PFSK-1 (cell line): ENCODE measurements at regions not wholly inside any gene's neighbourhood (a gene's known extent, or its start where the extent isn't known, plus 50 kb on each side); places are given as distances from the start of the nearest gene placed in this dataset.

ENCODE experiments used
- FOXP2 ChIP-seq: optimal IDR thresholded peaks from 2 replicates; pipeline ENCODE3; 2011; ENCODE audit warnings: borderline replicate concordance, control low read depth, inconsistent platforms; ENCODE audit not compliant: insufficient read depth; ENCODE audit errors: extremely low read length, extremely low read depth
- POLR2AphosphoS5 ChIP-seq: IDR thresholded peaks from 2 replicates; pipeline ENCODE4 v1.6.1; 2012; ENCODE audit warnings: low read depth, mild to moderate bottlenecking, control low read depth, low read length, moderate library complexity
- REST ChIP-seq, 2 experiments: IDR thresholded peaks; 2 replicates each; pipeline versions ENCODE4 v1.6.1 to v1.8.0; 2011 to 2012; ENCODE audit warnings: low read depth in 2 of 2, low read length in 2 of 2, control low read depth in 1 of 2, inconsistent platforms in 1 of 2, mild to moderate bottlenecking in 1 of 2, moderate library complexity in 1 of 2; ENCODE audit not compliant: insufficient read depth in 1 of 2
- SIN3A ChIP-seq: IDR thresholded peaks from 2 replicates; pipeline ENCODE4 v1.6.1; 2012; ENCODE audit warnings: mild to moderate bottlenecking, low read length, moderate library complexity, borderline replicate concordance; ENCODE audit not compliant: insufficient read depth
- TAF1 ChIP-seq: IDR thresholded peaks from 2 replicates; pipeline ENCODE4 v1.6.1; 2012; ENCODE audit warnings: low read length, control low read depth, borderline replicate concordance; ENCODE audit not compliant: insufficient read depth

DNA sequence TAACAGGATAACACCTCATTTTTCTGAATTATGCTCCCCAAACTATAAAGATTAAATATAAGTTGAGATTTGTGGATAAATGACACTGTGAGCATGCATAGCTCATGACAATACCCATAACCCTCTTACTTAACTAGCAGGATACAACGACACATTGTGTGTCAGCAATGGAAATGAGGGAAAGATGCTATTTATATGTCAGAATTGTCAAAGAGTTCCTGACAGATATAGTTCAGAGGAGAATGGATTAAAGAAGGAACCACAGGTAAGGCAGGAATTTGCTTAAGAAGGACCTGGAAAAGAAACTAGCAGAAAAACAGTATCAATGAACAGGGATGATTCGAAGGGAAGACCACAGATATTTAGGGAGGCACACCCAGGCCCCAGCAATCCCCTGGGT, 591.0 kb downstream of the DHX35 start:
- TF ChIP-seq TAF1, result no peak
- no peak for TF ChIP-seq SIN3A
- TF ChIP-seq POLR2AphosphoS5, result no peak
- no peak for TF ChIP-seq REST (IDR thresholded peaks at IDR 0.05; ENCODE audit: insufficient read depth in 1 of 2, low read depth in 2 of 2, low read length in 2 of 2)
- no peak for TF ChIP-seq FOXP2
